Astrocyte (in vitro differentiated cells and primary cell): ENCODE measurements at regions not wholly inside any gene's neighbourhood (a gene's known extent, or its start where the extent isn't known, plus 50 kb on each side); places are given as distances from the start of the nearest gene placed in this dataset.

Source experiments
- DNase-seq: peaks from one replicate; pipeline ENCODE4 v3.0.0-alpha.2; 2010; ENCODE audit warnings: low read depth
- FAIRE-seq: peaks from 2 replicates; lab custom pipeline; 2011; peaks lifted over from hg19 to GRCh38; lab: Jason Lieb, UNC
- H2AFZ ChIP-seq: 2 replicates; pipeline ENCODE4 v1.6.0; 2012; ENCODE audit warnings: low read depth, low read length, inconsistent platforms
- H3K27ac ChIP-seq: 2 replicates; pipeline ENCODE4 v1.5.1; 2011; ENCODE audit warnings: low read depth, low read length, inconsistent platforms
- H3K27me3 ChIP-seq: 2 replicates; pipeline ENCODE4 v1.6.0; 2011; ENCODE audit warnings: low read length, inconsistent platforms; ENCODE audit not compliant: insufficient read depth
- H3K36me3 ChIP-seq: 2 replicates; pipeline ENCODE4 v1.5.1; 2011; ENCODE audit warnings: low read length, inconsistent platforms; ENCODE audit not compliant: insufficient read depth
- H3K4me1 ChIP-seq: 2 replicates; pipeline ENCODE4 v1.5.1; 2011; ENCODE audit warnings: low read length, inconsistent platforms; ENCODE audit not compliant: insufficient read depth
- H3K4me2 ChIP-seq: 2 replicates; pipeline ENCODE4 v1.6.0; 2012; ENCODE audit warnings: low read length, inconsistent platforms
- H3K4me3 ChIP-seq: 2 replicates; pipeline ENCODE4 v1.5.1; 2011; ENCODE audit warnings: low read depth, mild to moderate bottlenecking, low read length, inconsistent platforms; ENCODE audit not compliant: insufficient read depth
- H3K79me2 ChIP-seq: 2 replicates; pipeline ENCODE4 v1.6.0; 2012; ENCODE audit warnings: mild to moderate bottlenecking, low read length, inconsistent platforms; ENCODE audit not compliant: insufficient read depth
- H3K9ac ChIP-seq: 2 replicates; pipeline ENCODE4 v1.6.0; 2012; ENCODE audit warnings: mild to moderate bottlenecking, low read length, inconsistent platforms
- H3K9me3 ChIP-seq: 2 replicates; pipeline ENCODE4 v1.5.1; 2012; ENCODE audit warnings: low read depth, mild to moderate bottlenecking, low read length, inconsistent platforms; ENCODE audit not compliant: insufficient read depth
- H4K20me1 ChIP-seq: 2 replicates; pipeline ENCODE4 v1.6.0; 2012; ENCODE audit warnings: low read length, inconsistent platforms; ENCODE audit not compliant: insufficient read depth
- H3K27ac Mint-ChIP-seq: one replicate; pipeline ENCODE4 v1.8.0; 2021; ENCODE audit warnings: mild to moderate bottlenecking, mixed read lengths; ENCODE audit not compliant: unreplicated experiment
- H3K27me3 Mint-ChIP-seq: one replicate; pipeline ENCODE4 v1.8.0; 2021; ENCODE audit warnings: low read depth, mixed read lengths; ENCODE audit not compliant: unreplicated experiment
- H3K36me3 Mint-ChIP-seq: one replicate; pipeline ENCODE4 v1.8.0; 2021; ENCODE audit warnings: low read depth, mixed read lengths; ENCODE audit not compliant: unreplicated experiment
- H3K4me1 Mint-ChIP-seq: one replicate; pipeline ENCODE4 v1.8.0; 2021; ENCODE audit warnings: low read depth, mixed read lengths; ENCODE audit not compliant: unreplicated experiment
- H3K4me3 Mint-ChIP-seq: one replicate; pipeline ENCODE4 v1.8.0; 2021; ENCODE audit warnings: mild to moderate bottlenecking, moderate library complexity, mixed read lengths; ENCODE audit not compliant: unreplicated experiment
- H3K9me3 Mint-ChIP-seq: one replicate; pipeline ENCODE4 v1.8.0; 2021; ENCODE audit warnings: mild to moderate bottlenecking, mixed read lengths; ENCODE audit not compliant: unreplicated experiment
- CTCF ChIP-seq: IDR thresholded peaks from 2 replicates; pipeline ENCODE4 v1.5.1; 2011; ENCODE audit warnings: low read depth, mild to moderate bottlenecking, inconsistent platforms, low read length, moderate library complexity; ENCODE audit not compliant: insufficient read depth
- EZH2 ChIP-seq: IDR thresholded peaks from 2 replicates; pipeline ENCODE4 v1.6.1; 2012; ENCODE audit warnings: mild to moderate bottlenecking, low read length, inconsistent platforms; ENCODE audit not compliant: insufficient read depth

- Histone ChIP-seq H3K36me3 (no peaks in the 10 kb centered on the region), H3K9ac (no peak overlapping the region), H3K27ac (no peak overlapping the region), H3K9me3 (no peaks in the 10 kb centered on the region), H3K4me2 (no peak overlapping the region), H3K79me2 (no peaks in the 10 kb centered on the region), H3K4me1 (no peaks in the 10 kb centered on the region), H3K4me3 (no peak overlapping the region), H2AFZ (no peak overlapping the region), H4K20me1 (no peaks in the 10 kb centered on the region), H3K27me3 (no peaks in the 10 kb centered on the region)
- TF ChIP-seq EZH2 (no peak), CTCF (no peak)
- peaks cover 2% of the 10 kb centered on the region for H3K9me3 Mint-ChIP-seq
- no peaks in the 10 kb centered on the region for H3K27me3 Mint-ChIP-seq
- DNase-seq = no peak
- no peaks in the 10 kb centered on the region for H3K36me3 Mint-ChIP-seq
- no peak overlapping the region for H3K4me3 Mint-ChIP-seq
- H3K27ac Mint-ChIP-seq = no peak overlapping the region
- H3K4me1 Mint-ChIP-seq = peaks cover 2% of the 10 kb centered on the region
- no peak for FAIRE-seq
Measured at GRCh38 chr1:193372553-193372952, 186.1 kb upstream of the B3GALT2 start.

- peaks cover 2% of the 10 kb centered on the region for H3K4me1 Mint-ChIP-seq
Measured at GRCh38 chr1:193368302-193368701, 181.9 kb upstream of the B3GALT2 start.

More at GRCh38 chr1:193368302-193368701, 181.9 kb upstream of the B3GALT2 start:
- Mint-ChIP-seq H3K27ac (no peak overlapping the region), H3K4me3 (no peak overlapping the region), H3K9me3 (no peaks in the 10 kb centered on the region), H3K27me3 (no peaks in the 10 kb centered on the region), H3K36me3 (no peaks in the 10 kb centered on the region)
- Histone ChIP-seq H3K27me3 (no peaks in the 10 kb centered on the region), H2AFZ (peak overlapping the region; percentile 36), H3K4me2 (peak overlapping the region; percentile 57), H3K36me3 (no peaks in the 10 kb centered on the region), H3K27ac (no peak overlapping the region), H3K4me3 (no peak overlapping the region), H3K9ac (peak overlapping the region; percentile 3), H3K79me2 (no peaks in the 10 kb centered on the region), H4K20me1 (no peaks in the 10 kb centered on the region), H3K9me3 (no peaks in the 10 kb centered on the region), H3K4me1 (no peaks in the 10 kb centered on the region)
- DNase-seq = peak; percentile 20
- FAIRE-seq = no peak
- TF ChIP-seq CTCF (no peak), EZH2 (no peak)
